H9 (cell line): ENCODE measurements at regions not wholly inside any gene's neighbourhood (a gene's known extent, or its start where the extent isn't known, plus 50 kb on each side); places are given as distances from the start of the nearest gene placed in this dataset.

ENCODE experiments used
- DNase-seq: peaks from one replicate; pipeline ENCODE4 v3.0.0-alpha.2; 2017
- H2AFZ ChIP-seq: one replicate; pipeline ENCODE4 v1.6.1; 2013; ENCODE audit warnings: mild to moderate bottlenecking, low read length, control low read depth, moderate library complexity
- H2AK5ac ChIP-seq: 2 replicates; pipeline ENCODE4 v1.6.1; 2013; ENCODE audit warnings: low read length, control low read depth, mixed read lengths; ENCODE audit not compliant: insufficient read length
- H2BK120ac ChIP-seq: one replicate; pipeline ENCODE4 v1.6.1; 2013; ENCODE audit warnings: low read depth, mild to moderate bottlenecking, low read length, control low read depth, inconsistent platforms; ENCODE audit not compliant: poor library complexity, severe bottlenecking
- H2BK12ac ChIP-seq: 2 replicates; pipeline ENCODE4 v1.6.1; 2013; ENCODE audit warnings: low read length, control low read depth, mixed read lengths, low read depth; ENCODE audit not compliant: insufficient read length
- H2BK15ac ChIP-seq: 2 replicates; pipeline ENCODE4 v1.6.1; 2013; ENCODE audit warnings: low read depth, low read length, control low read depth
- H2BK20ac ChIP-seq: one replicate; pipeline ENCODE4 v1.6.1; 2013; ENCODE audit warnings: low read depth, mild to moderate bottlenecking, low read length, control low read depth, inconsistent platforms; ENCODE audit not compliant: poor library complexity, severe bottlenecking
- H2BK5ac ChIP-seq: 2 replicates; pipeline ENCODE4 v1.6.1; 2013; ENCODE audit warnings: low read length, control low read depth, mixed read lengths; ENCODE audit not compliant: insufficient read length
- H3K14ac ChIP-seq: 2 replicates; pipeline ENCODE4 v1.6.1; 2013; ENCODE audit warnings: low read length, control low read depth; ENCODE audit not compliant: insufficient read depth
- H3K18ac ChIP-seq: 2 replicates; pipeline ENCODE4 v1.6.1; 2013; ENCODE audit warnings: low read depth, mild to moderate bottlenecking, mixed read lengths, low read length, control low read depth; ENCODE audit not compliant: insufficient read length
- H3K23ac ChIP-seq: 2 replicates; pipeline ENCODE4 v1.6.1; 2013; ENCODE audit warnings: low read length, control low read depth, mixed read lengths, low read depth; ENCODE audit not compliant: insufficient read length
- H3K23me2 ChIP-seq: 2 replicates; pipeline ENCODE4 v1.6.1; 2013; ENCODE audit warnings: low read depth, mild to moderate bottlenecking, mixed read lengths, low read length, control low read depth; ENCODE audit not compliant: insufficient read length, poor library complexity, severe bottlenecking
- H3K27ac ChIP-seq: 2 replicates; pipeline ENCODE4 v1.5.1; 2013; ENCODE audit warnings: low read length, control low read depth, mixed read lengths, low read depth; ENCODE audit not compliant: insufficient read length
- H3K27me3 ChIP-seq: 2 replicates; pipeline ENCODE4 v1.6.1; 2013; ENCODE audit warnings: low read length, control low read depth, inconsistent platforms; ENCODE audit not compliant: insufficient read depth
- H3K4ac ChIP-seq: 2 replicates; pipeline ENCODE4 v1.6.1; 2013; ENCODE audit warnings: low read depth, mild to moderate bottlenecking, control low read depth, inconsistent platforms, low read length, moderate library complexity
- H3K4me1 ChIP-seq: 2 replicates; pipeline ENCODE4 v1.6.1; 2013; ENCODE audit warnings: low read length, control low read depth, inconsistent platforms; ENCODE audit not compliant: insufficient read depth
- H3K4me2 ChIP-seq: 2 replicates; pipeline ENCODE4 v1.6.1; 2013; ENCODE audit warnings: low read length, control low read depth, mixed read lengths; ENCODE audit not compliant: insufficient read length, insufficient read depth
- H3K56ac ChIP-seq: 2 replicates; pipeline ENCODE4 v1.6.1; 2013; ENCODE audit warnings: low read depth, mild to moderate bottlenecking, mixed read lengths, low read length, control low read depth; ENCODE audit not compliant: insufficient read length
- H3K79me1 ChIP-seq: 2 replicates; pipeline ENCODE4 v1.6.1; 2013; ENCODE audit warnings: low read depth, mild to moderate bottlenecking, moderate library complexity, low read length, control low read depth, inconsistent platforms; ENCODE audit not compliant: insufficient read depth, poor library complexity, severe bottlenecking
- H3K79me2 ChIP-seq: 2 replicates; pipeline ENCODE4 v1.6.1; 2013; ENCODE audit warnings: low read length, control low read depth, inconsistent platforms; ENCODE audit not compliant: insufficient read depth
- H3K9ac ChIP-seq: 2 replicates; pipeline ENCODE4 v1.6.1; 2013; ENCODE audit warnings: low read length, control low read depth, mixed read lengths; ENCODE audit not compliant: insufficient read length; ENCODE audit errors: extremely low read depth
- H3K9me3 ChIP-seq: one replicate; pipeline ENCODE4 v1.6.1; 2013; ENCODE audit warnings: low read depth, low read length, inconsistent platforms; ENCODE audit not compliant: control insufficient read depth
- H3T11ph ChIP-seq: one replicate; pipeline ENCODE4 v1.6.1; 2013; ENCODE audit warnings: mild to moderate bottlenecking, low read length, control low read depth, inconsistent platforms
- H4K20me1 ChIP-seq: one replicate; pipeline ENCODE4 v1.6.1; 2013; ENCODE audit not compliant: control insufficient read depth, insufficient read length, insufficient read depth
- H4K5ac ChIP-seq: 2 replicates; pipeline ENCODE4 v1.6.1; 2013; ENCODE audit warnings: low read depth, mild to moderate bottlenecking, mixed read lengths, low read length, control low read depth; ENCODE audit not compliant: insufficient read length
- H4K8ac ChIP-seq: replicated peaks from 2 replicates; pipeline ENCODE4 v1.6.1; 2013; ENCODE audit warnings: low read length, control low read depth, mixed read lengths, low read depth; ENCODE audit not compliant: insufficient read length
- H4K91ac ChIP-seq: 2 replicates; pipeline ENCODE4 v1.6.1; 2013; ENCODE audit warnings: low read depth, mild to moderate bottlenecking, moderate library complexity, mixed read lengths, low read length, control low read depth; ENCODE audit not compliant: insufficient read length
- H3K27ac Mint-ChIP-seq, 3 experiments: 2 replicates in 2 of 3; 3 replicates in 1 of 3; pipeline ENCODE4 v1.8.0; 2020 to 2021; ENCODE audit warnings: mixed read lengths in 3 of 3, mild to moderate bottlenecking in 1 of 3, moderate library complexity in 1 of 3
- H3K27me3 Mint-ChIP-seq: 2 replicates; pipeline ENCODE4 v1.8.0; 2021; ENCODE audit warnings: low read depth, mild to moderate bottlenecking, moderate library complexity, mixed read lengths
- H3K36me3 Mint-ChIP-seq, 3 experiments: 2 replicates in 2 of 3; 3 replicates in 1 of 3; pipeline ENCODE4 v1.8.0; 2020 to 2021; ENCODE audit warnings: low read depth in 3 of 3, mixed read lengths in 3 of 3; ENCODE audit not compliant: insufficient read depth in 1 of 3
- H3K4me1 Mint-ChIP-seq, 2 experiments: 2 replicates each; pipeline ENCODE4 v1.8.0; 2020; ENCODE audit warnings: mixed read lengths in 2 of 2
- H3K4me3 Mint-ChIP-seq, 2 experiments: 2 replicates in 1 of 2; 3 replicates in 1 of 2; pipeline ENCODE4 v1.8.0; 2020 to 2021; ENCODE audit warnings: mild to moderate bottlenecking in 2 of 2, mixed read lengths in 2 of 2, moderate library complexity in 1 of 2
- H3K9me3 Mint-ChIP-seq, 2 experiments: 2 replicates in 1 of 2; 3 replicates in 1 of 2; pipeline ENCODE4 v1.8.0; 2020; ENCODE audit warnings: mild to moderate bottlenecking in 2 of 2, mixed read lengths in 2 of 2, moderate library complexity in 1 of 2
- WGBS: extraction: QIAGEN DNeasy Blood & Tissue Kit; methylation state at CpG from one replicate; pipeline ENCODE4 v1.1.7; 2013; ENCODE audit warnings: missing lambda C conversion rate, low lambda C conversion rate, mixed read lengths; ENCODE audit not compliant: insufficient read length; ENCODE audit errors: extremely low coverage; 5-methylcytosine and 5-hydroxymethylcytosine counted together
- TF ChIP-seq, protein P1 (sequence below): fragments of 200-600 bp; sonication (generic); conservative IDR thresholded peaks from 3 replicates; pipeline ENCODE4 v1.8.0; 2021; ENCODE audit warnings: antibody characterized with exemption, mild to moderate bottlenecking

- no peaks in the 10 kb centered on the region for H3K23me2 ChIP-seq
- H3K27ac ChIP-seq: no peak overlapping the region
- no peaks in the 10 kb centered on the region for H4K20me1 ChIP-seq
- H4K5ac ChIP-seq: no peak overlapping the region
- TF ChIP-seq, protein P1, sequence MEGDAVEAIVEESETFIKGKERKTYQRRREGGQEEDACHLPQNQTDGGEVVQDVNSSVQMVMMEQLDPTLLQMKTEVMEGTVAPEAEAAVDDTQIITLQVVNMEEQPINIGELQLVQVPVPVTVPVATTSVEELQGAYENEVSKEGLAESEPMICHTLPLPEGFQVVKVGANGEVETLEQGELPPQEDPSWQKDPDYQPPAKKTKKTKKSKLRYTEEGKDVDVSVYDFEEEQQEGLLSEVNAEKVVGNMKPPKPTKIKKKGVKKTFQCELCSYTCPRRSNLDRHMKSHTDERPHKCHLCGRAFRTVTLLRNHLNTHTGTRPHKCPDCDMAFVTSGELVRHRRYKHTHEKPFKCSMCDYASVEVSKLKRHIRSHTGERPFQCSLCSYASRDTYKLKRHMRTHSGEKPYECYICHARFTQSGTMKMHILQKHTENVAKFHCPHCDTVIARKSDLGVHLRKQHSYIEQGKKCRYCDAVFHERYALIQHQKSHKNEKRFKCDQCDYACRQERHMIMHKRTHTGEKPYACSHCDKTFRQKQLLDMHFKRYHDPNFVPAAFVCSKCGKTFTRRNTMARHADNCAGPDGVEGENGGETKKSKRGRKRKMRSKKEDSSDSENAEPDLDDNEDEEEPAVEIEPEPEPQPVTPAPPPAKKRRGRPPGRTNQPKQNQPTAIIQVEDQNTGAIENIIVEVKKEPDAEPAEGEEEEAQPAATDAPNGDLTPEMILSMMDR: peak; percentile 62; the same call in 2 of the 3 replicates
- Mint-ChIP-seq H3K9me3 (peaks cover 0 to 2% of the 10 kb centered on the region in 2 experiments; a peak in 1 of 5 replicates), H3K36me3 (peaks cover under 1 to 3% (median 1%) of the 10 kb centered on the region in 3 experiments; a peak in 5 of 7 replicates), H3K4me3 (no peak overlapping the region), H3K27me3 (no peaks in the 10 kb centered on the region), H3K27ac (no peak overlapping the region; a peak in 1 of 7 replicates), H3K4me1 (peaks cover 5% of the 10 kb centered on the region in 2 experiments; a peak in 3 of 4 replicates)
- no peaks in the 10 kb centered on the region for H3K4me1 ChIP-seq
- DNase-seq: no peak
- no peak overlapping the region for H3T11ph ChIP-seq
- no peaks in the 10 kb centered on the region for H3K27me3 ChIP-seq
- H2AFZ ChIP-seq: no peak overlapping the region
- H4K91ac ChIP-seq: no peak overlapping the region
- H3K14ac ChIP-seq: no peak overlapping the region
- no peak overlapping the region for H3K4ac ChIP-seq
- no peak overlapping the region for H2BK20ac ChIP-seq
- no peak overlapping the region for H2BK5ac ChIP-seq
- no peaks in the 10 kb centered on the region for H3K9me3 ChIP-seq
- H2BK12ac ChIP-seq: no peak overlapping the region
- no peak overlapping the region for H3K18ac ChIP-seq
- H2AK5ac ChIP-seq: no peak overlapping the region
- H3K56ac ChIP-seq: no peak overlapping the region
- no peak overlapping the region for H3K4me2 ChIP-seq
- no peak overlapping the region for H3K23ac ChIP-seq
- no peaks in the 10 kb centered on the region for H3K79me2 ChIP-seq
- H4K8ac ChIP-seq: no peak overlapping the region
- H2BK15ac ChIP-seq: no peak overlapping the region
- WGBS: no CpG with 5 or more reads among the region's 3 CpGs
- H2BK120ac ChIP-seq: no peak overlapping the region
- H3K9ac ChIP-seq: no peak overlapping the region
- no peaks in the 10 kb centered on the region for H3K79me1 ChIP-seq
These were observed 208.6 kb upstream of the TECRL start for GRCh38 chr4:64617800-64618199.
